ENCODE measurements at regions not wholly inside any gene's neighbourhood (a gene's known extent, or its start where the extent isn't known, plus 50 kb on each side); places are given as distances from the start of the nearest gene placed in this dataset.

GRCh38 chr4:24321616-24322015 is 262.7 kb downstream of the DHX15 start:
- intact Hi-C loops (cut with micrococcal nuclease; ENCODE audit: unreplicated experiment) = no loop called here
- H3K4me3 Mint-ChIP-seq (ENCODE audit: unreplicated experiment) = no peak overlapping the region
- H3K36me3 Mint-ChIP-seq (ENCODE audit: insufficient read depth, unreplicated experiment) = no peaks in the 10 kb centered on the region
- POLR2A ChIA-PET = no interaction called here
- Histone ChIP-seq H3K4me3 (ENCODE audit: low read depth, low read length) (no peak overlapping the region), H3K27me3 (replicated peaks; ENCODE audit: control insufficient read depth, insufficient read depth, low read length) (no peaks in the 10 kb centered on the region), H3K36me3 (ENCODE audit: control insufficient read depth, insufficient read depth, low read length) (no peaks in the 10 kb centered on the region), H3K4me1 (no peaks in the 10 kb centered on the region), H3K9me3 (no peaks in the 10 kb centered on the region)
- no TSS peak for BruUV-seq (replicated peaks)
- DNase-seq = no peak
- H3K27me3 Mint-ChIP-seq (ENCODE audit: insufficient read depth, unreplicated experiment) = peaks cover 9% of the 10 kb centered on the region
- no peaks in the 10 kb centered on the region for H3K4me1 Mint-ChIP-seq (ENCODE audit: low read depth, unreplicated experiment)
- CTCF ChIA-PET = no interaction called here
- H3K27ac Mint-ChIP-seq (ENCODE audit: unreplicated experiment) = no peak overlapping the region
- H3K9me3 Mint-ChIP-seq (ENCODE audit: unreplicated experiment) = no peaks in the 10 kb centered on the region
- TF ChIP-seq CTCF (IDR thresholded peaks at IDR 0.05; ENCODE audit: insufficient read depth in 1 of 2, low read depth in 1 of 2, low read length in 1 of 2, severe bottlenecking in 1 of 2, unreplicated experiment in 1 of 2) = no peak

- no peak for DNase-seq
- Histone ChIP-seq H3K9me3 (no peaks in the 10 kb centered on the region), H3K4me1 (no peaks in the 10 kb centered on the region), H3K36me3 (ENCODE audit: control insufficient read depth, insufficient read depth, low read length) (no peaks in the 10 kb centered on the region), H3K27me3 (replicated peaks; ENCODE audit: control insufficient read depth, insufficient read depth, low read length) (no peaks in the 10 kb centered on the region), H3K4me3 (ENCODE audit: low read depth, low read length) (no peak overlapping the region)
- no peak for TF ChIP-seq CTCF (IDR thresholded peaks at IDR 0.05; ENCODE audit: insufficient read depth in 1 of 2, low read depth in 1 of 2, low read length in 1 of 2, severe bottlenecking in 1 of 2, unreplicated experiment in 1 of 2)
- intact Hi-C loops (cut with micrococcal nuclease; ENCODE audit: unreplicated experiment) = no loop called here
- H3K27ac Mint-ChIP-seq (ENCODE audit: unreplicated experiment) = no peak overlapping the region
- no peak overlapping the region for H3K4me3 Mint-ChIP-seq (ENCODE audit: unreplicated experiment)
- ChIA-PET POLR2A (no interaction called here), CTCF (no interaction called here)
- H3K36me3 Mint-ChIP-seq (ENCODE audit: insufficient read depth, unreplicated experiment) = no peaks in the 10 kb centered on the region
- peaks cover 9% of the 10 kb centered on the region for H3K27me3 Mint-ChIP-seq (ENCODE audit: insufficient read depth, unreplicated experiment)
- H3K4me1 Mint-ChIP-seq (ENCODE audit: low read depth, unreplicated experiment) = no peaks in the 10 kb centered on the region
- no TSS peak for BruUV-seq (replicated peaks)
- H3K9me3 Mint-ChIP-seq (ENCODE audit: unreplicated experiment) = no peaks in the 10 kb centered on the region
These were observed 263.2 kb downstream of the DHX15 start for GRCh38 chr4:24321131-24321530.

- Mint-ChIP-seq H3K27ac (ENCODE audit: unreplicated experiment) (no peak overlapping the region), H3K9me3 (ENCODE audit: unreplicated experiment) (no peaks in the 10 kb centered on the region), H3K4me3 (ENCODE audit: unreplicated experiment) (no peak overlapping the region), H3K27me3 (ENCODE audit: insufficient read depth, unreplicated experiment) (peaks cover 9% of the 10 kb centered on the region), H3K36me3 (ENCODE audit: insufficient read depth, unreplicated experiment) (no peaks in the 10 kb centered on the region), H3K4me1 (ENCODE audit: low read depth, unreplicated experiment) (no peaks in the 10 kb centered on the region)
- TF ChIP-seq CTCF (IDR thresholded peaks at IDR 0.05; ENCODE audit: insufficient read depth in 1 of 2, low read depth in 1 of 2, low read length in 1 of 2, severe bottlenecking in 1 of 2, unreplicated experiment in 1 of 2) = no peak
- Histone ChIP-seq H3K4me3 (ENCODE audit: low read depth, low read length) (no peak overlapping the region), H3K36me3 (ENCODE audit: control insufficient read depth, insufficient read depth, low read length) (no peaks in the 10 kb centered on the region), H3K4me1 (no peaks in the 10 kb centered on the region), H3K9me3 (no peaks in the 10 kb centered on the region), H3K27me3 (replicated peaks; ENCODE audit: control insufficient read depth, insufficient read depth, low read length) (no peaks in the 10 kb centered on the region)
- BruUV-seq (replicated peaks) = no TSS peak
- DNase-seq = no peak
- intact Hi-C loops (cut with micrococcal nuclease; ENCODE audit: unreplicated experiment) = no loop called here
- ChIA-PET CTCF (no interaction called here), POLR2A (no interaction called here)
These were observed 265.0 kb downstream of the DHX15 start for GRCh38 chr4:24319387-24319786.
